HG03354 (cell line): ENCODE measurements at regions not wholly inside any gene's neighbourhood (a gene's known extent, or its start where the extent isn't known, plus 50 kb on each side); places are given as distances from the start of the nearest gene placed in this dataset.
"Not testable (repeated sequence)": the region's sequence is repeated elsewhere in the genome, so short reads cannot be mapped to it uniquely, and the experiment has no call there.

Experiments
- ATAC-seq: cut with Tn5 transposase; IDR thresholded peaks from one replicate; pipeline ENCODE4 v1.9.1; 2021; ENCODE audit warnings: mild to moderate bottlenecking; ENCODE audit not compliant: unreplicated experiment, poor library complexity, severe bottlenecking

DNA sequence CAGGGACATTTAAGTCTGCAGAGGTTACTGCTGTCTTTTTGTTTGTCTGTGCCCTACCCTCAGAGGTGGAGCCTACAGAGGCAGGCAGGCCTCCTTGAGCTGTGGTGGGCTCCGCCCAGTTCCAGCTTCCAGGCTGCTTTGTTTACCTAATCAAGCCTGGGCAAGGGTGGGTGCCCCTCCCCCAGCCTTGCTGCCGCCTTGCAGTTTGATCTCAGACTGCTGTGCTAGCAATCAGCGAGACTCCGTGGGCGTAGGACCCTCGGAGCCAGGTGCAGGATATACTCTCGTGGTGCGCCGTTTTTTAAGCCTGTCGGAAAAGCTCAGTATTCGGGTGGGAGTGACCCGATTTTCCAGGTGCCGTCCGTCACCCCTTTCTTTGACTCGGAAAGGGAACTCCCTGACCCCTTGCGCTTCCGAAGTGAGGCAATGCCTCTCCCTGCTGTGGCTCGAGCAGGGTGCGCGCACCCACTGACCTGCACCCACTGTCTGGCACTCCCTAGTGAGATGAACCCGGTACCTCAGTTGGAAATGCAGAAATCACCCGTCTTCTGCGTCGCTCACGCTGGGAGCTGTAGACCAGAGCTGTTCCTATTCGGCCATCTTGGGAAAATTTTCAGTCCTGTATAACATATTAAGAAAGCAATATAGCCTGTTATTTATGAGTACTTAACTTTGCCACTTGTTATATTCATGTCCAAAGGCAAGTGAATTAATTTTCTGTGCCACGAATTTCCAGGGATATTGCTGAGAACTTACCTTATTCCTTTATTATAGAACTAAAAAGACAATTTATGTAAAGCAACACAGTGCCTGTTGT is 485.1 kb upstream of the GRIN3A start:
- not testable (repeated sequence) for ATAC-seq

DNA sequence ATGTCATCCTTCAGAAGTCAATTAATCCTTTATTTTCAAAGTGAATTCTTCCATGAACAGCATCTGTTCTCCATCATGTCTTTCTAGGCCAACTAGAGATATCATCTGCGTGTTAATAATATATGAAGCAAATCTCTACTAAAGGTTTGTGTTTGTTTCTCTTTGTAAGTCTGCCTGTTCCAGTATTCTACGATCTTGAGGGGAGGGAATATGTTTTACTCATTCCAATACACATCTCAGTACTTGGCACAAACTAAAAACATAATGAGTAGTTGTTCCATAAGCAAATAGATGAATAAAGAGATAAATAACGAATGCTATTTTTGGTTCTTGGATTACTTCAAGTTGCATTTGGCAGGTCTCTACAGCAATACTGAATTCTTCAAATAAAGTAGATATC is 470.7 kb upstream of the GRIN3A start:
- ATAC-seq = no peak

DNA sequence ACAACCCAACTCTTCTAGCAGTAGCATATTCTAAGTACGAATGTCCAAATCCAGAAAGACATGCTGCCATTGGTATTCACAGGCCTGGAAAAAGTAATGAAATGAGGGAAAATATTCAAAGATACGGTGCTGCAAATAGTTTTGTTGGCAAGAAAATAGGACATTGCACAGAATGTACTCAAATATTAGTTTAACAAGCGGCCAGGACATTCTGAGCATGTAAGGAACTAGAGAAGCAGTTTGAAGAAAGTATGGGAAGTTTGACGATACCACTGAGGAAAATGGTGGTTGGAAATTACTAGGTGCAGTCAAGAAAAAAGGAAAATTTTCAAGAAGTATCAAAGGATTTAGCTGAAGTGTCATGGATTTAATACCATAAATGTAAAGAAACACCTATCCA is 468.0 kb upstream of the GRIN3A start:
- ATAC-seq = no peak

DNA sequence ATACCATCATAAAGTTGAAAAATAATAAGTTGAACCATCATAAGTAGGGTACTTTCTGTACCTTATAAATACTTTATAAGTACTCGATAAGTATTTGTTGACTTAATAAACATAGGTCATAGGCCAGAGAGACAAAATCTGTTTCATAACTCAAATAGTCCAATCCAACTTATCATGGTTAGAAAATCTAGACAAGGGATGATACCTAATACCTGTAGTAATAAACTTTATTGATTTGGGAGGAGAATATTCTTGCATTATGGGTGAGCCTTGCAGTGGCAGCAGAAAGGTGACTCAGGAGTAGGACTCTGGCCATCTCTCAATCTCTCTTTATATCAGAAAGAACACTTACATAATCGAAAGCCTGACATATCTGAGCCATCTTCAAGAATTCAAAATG is 466.8 kb upstream of the GRIN3A start:
- ATAC-seq = no peak

DNA sequence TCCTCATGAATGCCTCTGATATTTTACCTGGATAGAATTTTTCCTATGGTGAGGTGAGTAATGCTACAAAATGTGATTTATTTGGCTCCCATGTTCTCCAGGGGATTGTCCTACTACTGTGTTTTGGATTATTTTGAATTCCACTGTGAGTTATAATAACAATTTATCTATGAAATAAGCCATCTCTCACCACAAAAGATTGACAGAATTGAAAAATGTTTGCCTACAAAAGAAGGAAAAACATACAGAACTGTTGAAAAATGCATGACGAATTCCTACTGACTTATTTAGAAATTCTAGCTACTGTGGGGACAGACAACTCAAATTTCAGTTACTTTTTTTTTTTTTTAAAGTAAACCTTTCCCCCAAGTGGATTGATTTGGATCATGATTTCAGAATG is 463.7 kb upstream of the GRIN3A start:
- ATAC-seq = no peak

DNA sequence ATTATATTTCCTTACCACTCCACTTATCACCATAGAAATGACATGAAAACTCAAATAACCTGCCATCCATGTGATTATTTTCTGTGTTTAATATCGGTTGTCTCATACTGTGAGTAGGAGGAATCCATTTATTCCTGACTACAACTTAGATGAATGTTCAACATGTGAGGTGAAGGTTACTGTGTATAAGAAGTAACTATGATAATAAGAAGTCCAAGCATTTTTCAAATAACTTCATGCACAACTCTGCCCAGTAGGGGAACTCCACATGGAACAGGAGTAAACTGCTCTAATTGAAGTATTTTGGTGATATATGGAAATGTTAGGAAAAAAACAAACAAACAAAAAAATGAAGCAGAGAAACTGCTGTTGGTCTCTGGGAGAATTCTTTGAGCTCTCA is 447.5 kb upstream of the GRIN3A start:
- no peak for ATAC-seq

DNA sequence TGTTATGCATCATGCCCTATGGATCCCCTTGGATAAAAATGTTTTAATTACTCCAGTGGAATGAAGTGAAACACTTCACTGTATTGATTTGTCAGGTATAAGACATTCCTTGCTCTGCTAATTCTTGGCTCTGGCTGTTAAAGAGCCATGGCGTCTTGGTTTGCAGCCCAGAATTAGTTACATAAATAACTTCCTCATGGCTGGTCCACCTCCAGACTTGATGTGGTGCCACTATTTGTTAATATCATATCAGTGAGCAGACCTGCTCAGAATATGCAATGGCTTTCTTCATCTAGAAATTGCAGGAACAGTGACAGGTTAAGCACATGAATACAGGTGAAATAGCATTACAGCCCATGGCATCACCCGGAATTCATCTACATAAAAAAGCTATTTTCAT is 446.9 kb upstream of the GRIN3A start:
- no peak for ATAC-seq

DNA sequence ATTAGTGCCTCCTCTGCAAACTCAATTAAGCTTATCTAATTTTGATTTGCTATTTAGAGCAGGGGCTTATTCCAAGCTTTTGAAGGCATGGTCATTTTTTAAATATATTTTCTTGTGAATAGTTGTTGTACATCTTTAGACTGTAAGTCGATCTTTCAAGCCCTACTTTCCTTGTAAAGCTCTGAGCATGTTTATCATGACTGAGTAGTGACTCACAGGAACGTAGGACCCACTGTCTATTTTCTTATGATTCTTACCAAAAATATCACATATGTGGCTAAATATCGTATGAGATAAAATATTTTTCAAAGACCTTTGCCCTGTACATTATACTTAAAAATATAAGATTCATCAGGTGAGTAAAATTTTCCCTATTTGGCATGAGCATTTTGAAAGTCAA is 440.4 kb upstream of the GRIN3A start:
- no peak for ATAC-seq

DNA sequence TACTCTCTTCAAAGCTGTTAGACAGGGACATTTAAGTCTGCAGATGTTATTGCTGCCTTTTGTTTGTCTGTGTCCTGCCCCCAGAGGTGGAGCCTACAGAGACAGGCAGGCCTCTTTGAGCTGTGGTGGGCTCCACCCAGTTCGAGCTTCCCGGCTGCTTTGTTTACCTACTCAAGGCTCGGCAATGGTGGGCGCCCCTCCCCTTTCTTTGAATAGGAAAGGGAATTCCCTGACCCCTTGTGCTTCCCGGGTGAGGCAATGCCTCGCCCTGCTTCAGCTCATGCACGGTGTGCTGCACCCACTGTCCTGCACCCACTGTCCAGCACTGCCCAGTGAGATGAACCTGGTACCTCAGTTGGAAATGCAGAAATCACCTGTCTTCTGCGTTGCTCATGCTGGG is 435.8 kb upstream of the GRIN3A start:
- ATAC-seq = not testable (repeated sequence)

DNA sequence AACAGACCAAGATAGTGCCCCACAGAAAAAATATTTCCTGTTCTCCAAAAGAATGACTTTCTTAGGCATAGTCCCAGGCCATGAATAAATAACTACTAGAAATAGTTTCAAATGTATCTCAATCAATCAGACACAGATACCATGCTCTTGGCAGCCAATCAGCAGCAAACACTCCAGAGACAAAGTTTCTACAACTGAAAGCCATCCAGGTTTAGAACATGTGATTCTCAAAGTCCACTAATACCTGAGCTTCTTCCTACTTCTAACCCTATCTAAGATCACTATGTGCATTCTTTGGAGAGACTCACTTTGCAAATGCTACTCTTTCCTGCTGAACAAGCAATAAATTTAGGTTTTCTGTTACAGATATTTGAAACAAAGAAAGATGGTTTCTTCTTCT is 425.8 kb upstream of the GRIN3A start:
- ATAC-seq = no peak

DNA sequence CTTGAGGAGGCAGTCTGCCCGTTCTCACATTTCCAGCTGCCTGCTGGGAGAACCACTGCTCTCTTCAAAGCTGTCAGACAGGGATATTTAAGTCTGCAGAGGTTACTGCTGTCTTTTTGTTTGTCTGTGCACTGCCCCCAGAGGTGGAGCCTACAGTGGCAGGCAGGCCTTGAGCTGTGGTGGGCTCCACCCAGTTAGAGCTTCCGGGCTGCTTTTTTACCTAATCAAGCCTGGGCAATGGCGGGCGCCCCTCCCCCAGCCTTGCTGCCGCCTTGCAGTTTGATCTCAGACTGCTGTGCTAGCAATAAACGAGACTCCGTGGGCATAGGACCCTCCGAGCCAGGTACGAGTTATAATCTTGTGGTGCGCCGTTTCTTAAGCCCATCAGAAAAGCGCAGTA is 414.6 kb upstream of the GRIN3A start:
- not testable (repeated sequence) for ATAC-seq

DNA sequence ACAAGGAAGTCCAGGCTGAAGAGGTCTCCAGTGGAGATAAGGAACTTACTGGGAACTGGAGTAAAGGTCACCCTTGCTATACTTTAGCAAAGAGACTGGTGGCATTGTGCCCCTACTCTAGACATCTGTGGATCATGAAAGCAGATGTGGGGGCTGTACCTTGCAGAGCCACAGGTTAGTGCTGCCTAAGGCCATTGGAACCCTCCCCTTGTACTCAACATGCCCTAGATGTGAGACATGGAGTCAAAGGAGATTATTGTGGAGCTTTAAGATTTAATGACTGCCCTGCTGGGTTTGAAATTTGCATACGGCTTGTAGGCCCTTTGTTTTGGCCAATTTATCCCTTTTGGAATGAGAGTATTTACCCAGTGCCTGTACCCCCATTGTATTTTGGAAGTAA is 397.3 kb upstream of the GRIN3A start:
- ATAC-seq = no peak

DNA sequence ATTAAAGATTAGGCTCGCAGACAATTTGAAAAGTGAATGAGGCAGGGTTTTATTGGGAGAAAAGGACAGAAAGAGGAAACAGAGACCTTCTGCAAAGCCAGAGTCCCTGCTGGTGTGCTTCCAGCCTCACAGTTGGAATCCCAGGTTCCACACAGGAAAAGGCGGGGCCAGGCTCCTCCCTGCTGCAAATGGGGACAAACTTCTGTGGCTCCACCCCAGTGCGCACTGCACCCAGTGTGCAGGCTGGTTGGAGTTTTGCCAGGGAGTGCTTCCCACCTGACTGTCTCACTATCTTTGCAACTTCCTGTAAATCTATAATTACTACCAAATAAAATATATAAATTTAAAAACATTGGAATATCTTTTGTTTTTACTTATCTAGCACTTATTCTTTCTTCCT is 386.0 kb upstream of the GRIN3A start:
- ATAC-seq = no peak

DNA sequence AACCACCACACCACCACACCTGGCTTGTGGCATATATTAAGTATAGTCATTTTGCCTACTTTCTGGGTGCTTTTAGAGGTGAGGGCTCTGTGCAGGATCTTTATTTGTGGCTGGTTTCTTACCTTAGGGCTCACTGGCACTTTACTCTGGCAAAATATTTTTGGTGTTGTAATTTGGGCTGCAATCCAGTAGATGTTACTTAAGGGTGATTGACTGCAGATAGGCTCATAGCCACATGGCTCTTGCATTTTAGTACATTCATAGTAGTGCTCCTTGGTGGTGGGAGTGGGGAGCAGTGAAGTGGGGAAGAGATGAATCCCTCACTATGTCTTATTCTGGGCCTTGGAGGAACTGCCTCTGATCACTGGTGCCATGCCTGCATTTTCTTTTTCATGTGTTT is 376.1 kb upstream of the GRIN3A start:
- no peak for ATAC-seq

DNA sequence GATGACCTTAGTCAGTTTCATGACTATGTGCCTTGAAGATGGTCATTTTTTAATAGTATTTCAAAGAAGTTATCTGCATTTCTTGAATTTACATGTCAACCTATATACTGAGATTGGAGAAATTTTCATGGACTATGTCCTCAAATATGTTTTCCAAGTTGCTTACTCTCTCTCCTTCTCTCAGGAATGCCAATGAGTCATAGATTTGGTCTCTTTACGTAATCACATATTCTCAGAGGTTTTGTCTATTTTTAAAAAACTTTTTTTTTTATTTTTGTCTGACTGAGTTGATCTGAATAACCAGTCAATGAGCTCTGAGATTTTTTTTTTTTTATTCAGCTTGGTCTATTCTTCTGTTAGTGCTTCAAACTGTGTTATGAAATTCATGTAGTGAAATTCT is 374.7 kb upstream of the GRIN3A start:
- ATAC-seq = no peak

DNA sequence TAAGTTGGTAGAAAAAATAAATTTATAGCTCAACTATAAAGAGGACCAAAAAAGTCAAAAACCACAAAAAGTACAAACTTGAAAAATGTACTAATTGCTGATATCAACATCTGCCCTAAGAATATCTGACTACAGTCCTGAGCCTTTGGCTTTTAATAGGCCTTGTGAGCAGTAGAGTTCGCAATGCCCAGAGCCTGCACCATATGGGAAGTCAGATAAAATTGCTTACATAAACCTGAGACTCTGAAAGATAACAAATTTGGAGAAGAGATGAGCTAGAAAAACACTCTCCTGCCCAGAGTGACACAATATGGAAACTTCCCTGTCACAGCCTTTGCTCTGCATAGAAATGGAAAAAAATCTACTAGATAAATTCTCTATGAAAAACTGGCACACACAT is 368.0 kb upstream of the GRIN3A start:
- no peak for ATAC-seq

DNA sequence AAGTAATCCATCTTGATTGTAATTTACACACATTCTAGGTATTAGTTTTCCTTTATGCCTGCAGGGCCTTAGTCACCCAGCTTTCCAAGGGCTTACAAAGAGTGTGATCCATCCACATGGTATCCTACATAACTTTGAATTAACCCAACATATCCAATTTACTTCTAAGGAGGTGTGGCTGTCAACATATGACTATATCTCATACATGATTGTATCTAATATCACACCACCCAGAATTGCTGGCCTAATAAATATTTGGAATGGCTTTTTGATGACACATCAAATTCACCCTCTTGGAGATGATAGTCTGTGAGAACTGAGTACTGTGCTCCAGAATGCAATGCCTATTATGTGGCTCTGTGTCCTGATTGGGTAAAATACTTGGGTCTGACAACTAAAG is 363.3 kb upstream of the GRIN3A start:
- no peak for ATAC-seq

DNA sequence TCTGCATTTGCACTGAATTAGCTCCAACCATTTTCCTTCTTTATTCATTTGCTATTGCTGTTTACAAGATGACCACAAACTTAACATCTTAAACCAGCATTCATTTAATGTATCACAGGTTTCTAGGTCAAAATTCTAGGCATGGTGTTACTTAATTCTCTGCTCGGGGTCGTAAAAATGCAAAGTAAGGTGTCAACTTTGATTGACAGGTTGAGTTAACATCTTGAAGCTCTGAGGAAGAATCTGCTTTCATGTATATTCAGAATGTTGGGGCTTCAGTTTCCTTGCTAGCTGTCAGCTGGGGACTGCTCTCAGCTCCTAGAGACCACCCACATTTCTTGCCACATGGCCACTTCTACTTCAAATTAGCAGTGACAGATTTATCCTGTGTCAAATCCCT is 348.7 kb upstream of the GRIN3A start:
- no peak for ATAC-seq

DNA sequence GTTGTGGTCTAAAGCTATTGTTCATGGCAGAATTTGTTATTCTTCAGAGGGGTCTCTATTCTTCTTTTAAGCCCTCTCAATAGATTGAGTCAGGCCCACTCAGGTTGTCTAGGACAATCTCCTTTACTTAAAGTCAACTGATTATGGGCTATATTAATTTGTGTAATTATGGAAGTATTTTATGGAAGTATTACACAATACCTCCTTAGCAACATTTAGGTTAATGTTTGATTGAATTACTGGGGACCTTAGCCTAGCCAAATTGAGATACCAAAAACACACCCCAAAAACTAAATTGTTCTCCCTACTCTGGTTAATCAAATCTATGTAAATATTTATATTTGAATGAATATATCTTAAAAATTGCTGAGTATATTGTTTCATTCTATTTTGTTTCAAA is 347.1 kb upstream of the GRIN3A start:
- ATAC-seq = no peak

DNA sequence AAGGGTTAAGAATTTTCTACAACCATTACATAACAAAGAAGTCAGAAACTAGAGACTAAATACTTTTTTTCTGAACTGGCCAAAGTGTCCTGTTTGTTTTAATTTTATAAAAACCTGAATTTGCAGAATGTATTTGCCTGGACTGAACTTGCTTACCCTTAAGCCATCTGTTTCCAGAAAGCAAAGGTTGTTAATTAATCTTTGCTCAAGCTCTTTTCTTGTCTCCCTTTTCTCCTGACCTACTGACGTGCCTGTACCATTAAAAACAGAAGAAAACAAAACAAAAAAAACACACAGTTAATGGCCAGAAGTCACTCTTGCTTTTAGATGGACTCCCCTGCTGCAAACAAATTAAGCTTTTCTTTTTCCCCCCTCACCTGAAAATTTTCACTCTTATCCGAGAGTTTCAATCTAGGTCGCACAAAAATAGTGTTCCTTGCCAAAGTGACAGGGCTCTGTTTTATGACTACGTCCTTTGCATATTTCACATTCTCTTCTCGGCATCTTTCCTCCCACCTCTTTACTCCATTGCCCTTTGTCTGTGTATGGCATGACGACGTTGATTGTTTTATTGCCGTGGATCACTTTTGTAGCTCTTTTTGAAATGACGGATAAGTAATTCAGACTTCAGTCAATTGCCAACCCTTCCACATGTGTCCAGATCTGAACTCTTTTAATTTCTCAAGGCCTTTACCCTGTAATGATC is 333.8 kb upstream of the GRIN3A start:
- ATAC-seq = no peak

DNA sequence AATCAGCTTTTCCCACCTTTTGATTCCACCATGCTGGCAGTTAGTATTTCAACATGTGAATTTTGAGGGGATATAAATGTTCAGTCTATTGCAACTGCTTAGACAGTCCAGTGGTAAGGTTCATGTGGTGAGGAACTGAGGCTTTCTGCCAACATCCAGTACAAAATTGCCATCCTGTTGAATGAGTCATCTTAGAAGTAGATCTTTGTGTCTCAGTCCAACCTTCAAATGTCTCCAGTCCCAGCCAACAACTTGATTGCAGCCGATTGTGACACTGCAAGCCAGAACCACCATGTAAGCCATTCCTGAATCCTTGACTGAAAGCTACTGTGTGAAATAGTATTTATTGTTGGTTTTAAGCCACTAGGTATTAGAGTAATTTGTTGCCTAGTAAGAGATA is 331.5 kb upstream of the GRIN3A start:
- no peak for ATAC-seq

DNA sequence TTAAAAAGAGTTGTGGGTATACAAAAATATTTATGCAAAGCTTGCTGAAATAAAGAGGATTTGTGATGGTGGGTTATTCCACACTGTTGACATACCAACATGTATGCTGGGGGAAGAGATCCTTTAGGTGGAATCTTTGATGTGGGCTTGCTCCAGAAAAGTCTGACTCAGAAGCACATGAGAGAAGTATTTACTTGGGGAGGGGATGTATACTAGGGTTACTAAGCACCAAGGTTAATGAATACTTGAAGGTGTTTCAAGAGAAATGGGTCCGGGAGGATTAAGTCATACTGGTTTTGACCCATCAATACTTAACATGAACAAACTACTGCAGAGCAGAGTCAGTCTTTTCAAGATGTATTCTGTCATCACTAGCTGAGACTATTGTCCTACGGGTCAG is 316.4 kb upstream of the GRIN3A start:
- no peak for ATAC-seq
